22Rv1 (cell line): ENCODE measurements at regions not wholly inside any gene's neighbourhood (a gene's known extent, or its start where the extent isn't known, plus 50 kb on each side); places are given as distances from the start of the nearest gene placed in this dataset.

Source experiments
- H3K27ac ChIP-seq: fragments of 450-650 bp; 2 replicates; pipeline ENCODE4 v1.5.1; 2017
- CTCF ChIP-seq: fragments of 450-650 bp; IDR thresholded peaks from 2 replicates; pipeline ENCODE4 v1.5.1; 2017; ENCODE audit warnings: mild to moderate bottlenecking
- ZFX ChIP-seq: fragments of 450-650 bp; IDR thresholded peaks from 2 replicates; pipeline ENCODE4 v1.6.1; 2017; ENCODE audit warnings: antibody characterized with exemption, borderline replicate concordance

- H3K27ac ChIP-seq = no peak overlapping the region
- no peak for TF ChIP-seq CTCF
- no peak for TF ChIP-seq ZFX
Measured at GRCh38 chr3:188102861-188103547, 51.0 kb upstream of the LPP start.

- TF ChIP-seq CTCF (no peak), ZFX (no peak)
- H3K27ac ChIP-seq = no peak overlapping the region
Measured at GRCh38 chr3:188104050-188104449, 49.9 kb upstream of the LPP start.
